HG03378 (cell line): ENCODE measurements at regions not wholly inside any gene's neighbourhood (a gene's known extent, or its start where the extent isn't known, plus 50 kb on each side); places are given as distances from the start of the nearest gene placed in this dataset.

Experiments used
- ATAC-seq: cut with Tn5 transposase; IDR thresholded peaks from one replicate; pipeline ENCODE4 v1.9.1; 2021; ENCODE audit warnings: mild to moderate bottlenecking, moderate library complexity; ENCODE audit not compliant: unreplicated experiment

DNA sequence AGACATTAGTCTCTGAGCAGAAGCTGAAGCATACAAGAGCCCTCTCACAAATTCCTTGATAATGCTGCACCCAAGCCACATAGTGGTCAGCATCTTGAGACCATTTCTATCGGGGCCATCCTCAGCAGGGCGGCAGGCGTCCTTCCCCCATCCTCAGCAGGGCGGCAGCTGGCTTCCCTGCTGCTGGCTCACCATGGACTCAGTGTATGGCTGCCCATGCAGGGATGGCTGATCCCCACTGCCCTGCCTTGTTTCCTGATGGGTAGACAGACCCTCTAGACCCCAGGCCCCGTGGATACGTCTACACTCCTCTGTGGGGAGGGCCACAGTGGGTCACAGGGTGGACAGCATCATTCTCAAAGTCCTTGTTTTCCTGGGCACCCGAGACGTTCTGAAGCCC is 406.8 kb downstream of the TCERG1L start:
- ATAC-seq: no peak

DNA sequence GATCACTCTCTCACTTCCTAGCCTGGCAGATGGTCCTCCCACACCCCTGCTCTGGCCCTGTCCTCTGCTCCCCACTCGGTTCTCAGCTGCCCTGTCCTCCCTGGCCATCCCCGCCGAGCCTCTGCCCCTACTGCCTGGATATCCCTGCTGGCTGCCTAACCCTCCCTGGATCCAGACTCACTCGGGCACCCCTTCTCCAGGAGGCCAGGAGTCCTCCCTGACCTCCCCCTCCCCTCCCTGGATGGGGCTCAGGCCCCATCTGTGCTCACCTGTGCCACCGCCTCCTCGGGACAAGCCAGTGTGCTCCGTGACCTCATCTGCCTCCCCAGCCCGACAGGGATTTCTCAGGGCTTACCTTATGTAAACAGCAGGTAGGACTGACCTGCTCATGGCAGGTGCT is 406.1 kb downstream of the TCERG1L start:
- no peak for ATAC-seq

DNA sequence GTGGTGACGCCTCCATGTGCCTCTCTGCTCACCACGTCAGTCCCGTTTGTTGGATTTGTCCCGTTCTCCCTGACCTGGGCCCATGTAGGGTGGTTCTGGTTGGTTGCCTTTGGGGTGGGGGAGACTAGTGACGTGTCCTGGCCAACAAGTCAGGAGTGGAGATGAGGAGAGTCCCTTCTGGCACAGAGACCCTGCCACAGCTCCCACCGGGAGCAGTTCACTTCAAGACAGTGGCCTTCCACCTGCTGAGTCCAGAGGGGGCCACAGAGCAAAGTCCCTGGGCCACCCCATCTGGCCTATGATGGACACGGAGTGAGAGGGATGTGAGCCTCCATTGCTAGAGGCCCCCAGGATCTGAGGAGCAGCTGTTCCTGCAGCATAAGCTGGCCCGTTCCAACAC is 405.6 kb downstream of the TCERG1L start:
- no peak for ATAC-seq

- no peak for ATAC-seq
These were observed 400.7 kb downstream of the TCERG1L start for GRCh38 chr10:130910848-130911247.

GRCh38 chr10:130913844-130914243 is 397.7 kb downstream of the TCERG1L start:
- no peak for ATAC-seq

DNA sequence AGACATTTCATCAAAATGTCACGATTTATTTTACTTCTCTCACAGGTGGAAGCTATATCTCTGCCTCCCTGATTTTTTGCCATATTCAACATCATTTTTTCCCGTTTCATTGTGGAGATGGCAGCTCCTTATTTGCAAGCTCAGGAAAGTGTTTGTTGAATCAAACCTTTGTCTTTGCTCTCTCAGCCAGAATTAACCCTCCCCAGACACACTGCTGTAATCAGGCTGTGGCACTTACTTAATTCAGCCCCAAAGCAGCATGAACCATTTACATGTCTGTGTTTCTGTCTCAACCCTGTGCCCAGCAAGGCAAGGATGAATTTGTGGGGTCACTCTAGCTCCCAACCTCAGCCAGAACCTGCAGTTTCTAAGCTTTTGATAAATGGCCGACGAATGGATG is 397.2 kb downstream of the TCERG1L start:
- ATAC-seq: no peak

GRCh38 chr10:130915065-130915464 is 396.5 kb downstream of the TCERG1L start:
- no peak for ATAC-seq

- ATAC-seq: no peak
These were observed 390.1 kb downstream of the TCERG1L start for GRCh38 chr10:130921461-130921860.

- no peak for ATAC-seq
These were observed 389.5 kb downstream of the TCERG1L start for GRCh38 chr10:130921911-130922440.

DNA sequence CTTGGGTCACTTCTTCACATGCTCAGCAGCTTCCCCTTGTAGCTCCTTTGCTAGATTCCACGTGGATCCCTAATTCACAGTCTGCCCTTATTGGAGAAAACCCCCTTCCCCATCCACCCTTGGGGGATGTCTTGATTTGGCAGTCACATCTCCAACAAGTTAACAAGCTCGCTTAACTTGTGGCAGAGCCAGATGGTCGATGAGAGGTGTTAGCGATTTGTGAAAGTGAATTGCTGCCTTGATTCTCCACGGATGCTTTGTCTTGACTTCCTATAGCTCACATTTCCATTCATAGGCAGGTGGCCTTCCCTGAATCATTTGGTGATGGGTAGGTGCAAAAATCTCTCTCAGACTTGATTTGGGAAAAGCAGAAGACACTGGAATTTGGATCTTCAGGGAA is 387.9 kb downstream of the TCERG1L start:
- ATAC-seq: no peak

DNA sequence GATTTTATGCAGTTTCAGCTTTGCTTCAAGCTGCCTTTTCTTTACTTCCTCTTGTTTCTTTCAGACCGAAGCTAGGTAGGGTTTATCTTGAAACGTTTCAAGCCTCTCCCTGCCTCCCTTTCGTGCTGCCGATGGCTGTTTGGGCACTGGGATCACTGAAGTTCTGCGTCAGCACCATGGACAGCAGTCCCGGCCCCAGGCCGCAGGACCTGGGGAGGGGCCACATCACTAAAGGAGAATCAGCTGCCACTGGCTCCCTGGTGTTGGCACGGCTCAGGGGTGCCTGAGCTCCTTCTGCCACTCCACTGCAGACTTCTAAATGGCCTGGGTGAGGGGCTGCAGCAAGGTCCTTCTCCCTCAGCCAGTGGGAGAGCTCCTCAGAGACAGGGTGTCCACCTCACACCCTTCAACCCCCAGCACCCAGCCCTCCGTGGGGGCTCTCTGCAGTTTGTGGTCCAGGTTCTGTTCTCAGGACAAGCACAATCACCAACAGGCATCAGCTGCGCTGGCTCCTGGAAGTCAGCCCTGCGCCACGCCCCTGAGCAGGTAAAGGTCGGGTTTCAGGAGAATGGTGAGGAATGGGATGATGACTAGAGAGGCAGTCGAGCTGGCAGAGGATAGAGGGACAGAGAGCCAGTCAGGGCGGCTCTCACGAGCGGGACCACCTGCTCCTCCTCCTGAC is 387.2 kb downstream of the TCERG1L start:
- no peak for ATAC-seq

DNA sequence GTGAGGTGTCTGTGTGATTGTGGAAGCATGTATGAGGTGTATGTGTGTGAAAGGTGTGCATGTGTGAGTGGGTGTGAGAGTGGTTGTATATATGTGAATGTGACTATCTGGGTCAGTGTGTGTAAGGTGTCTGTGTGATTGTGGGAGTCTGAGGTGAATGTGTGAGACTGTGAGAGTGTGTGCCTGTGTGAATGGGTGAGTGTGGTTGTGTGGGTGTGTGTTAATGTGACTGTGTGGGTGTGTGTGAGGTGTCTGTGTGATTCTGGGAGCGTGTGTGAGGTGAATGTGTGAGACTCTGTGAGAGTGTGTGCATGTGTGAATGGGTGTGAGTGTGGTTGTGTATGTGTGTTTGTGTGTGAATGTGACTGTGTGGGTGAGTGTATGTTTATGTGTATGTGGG is 385.1 kb downstream of the TCERG1L start:
- no peak for ATAC-seq

DNA sequence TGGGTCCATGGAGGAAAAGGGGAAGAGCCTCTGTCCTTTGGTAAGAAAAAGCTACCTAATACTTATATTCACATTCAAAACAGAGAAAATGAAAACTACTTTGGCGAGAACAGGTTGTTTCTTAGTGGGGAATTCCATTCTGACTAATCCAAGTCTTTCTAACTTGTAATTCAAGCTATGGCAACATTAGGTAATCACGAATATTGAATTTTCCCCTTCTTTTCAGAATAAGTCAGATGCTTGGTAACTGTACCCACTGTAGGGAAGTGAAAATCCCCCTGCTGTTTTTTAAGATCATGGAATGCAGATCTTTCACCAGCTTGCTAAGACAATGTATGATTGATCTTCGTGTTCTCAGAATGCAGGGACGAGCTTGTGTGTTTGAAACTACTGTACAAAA is 384.4 kb downstream of the TCERG1L start:
- no peak for ATAC-seq

GRCh38 chr10:130928306-130928705 is 383.2 kb downstream of the TCERG1L start:
- ATAC-seq: no peak

DNA sequence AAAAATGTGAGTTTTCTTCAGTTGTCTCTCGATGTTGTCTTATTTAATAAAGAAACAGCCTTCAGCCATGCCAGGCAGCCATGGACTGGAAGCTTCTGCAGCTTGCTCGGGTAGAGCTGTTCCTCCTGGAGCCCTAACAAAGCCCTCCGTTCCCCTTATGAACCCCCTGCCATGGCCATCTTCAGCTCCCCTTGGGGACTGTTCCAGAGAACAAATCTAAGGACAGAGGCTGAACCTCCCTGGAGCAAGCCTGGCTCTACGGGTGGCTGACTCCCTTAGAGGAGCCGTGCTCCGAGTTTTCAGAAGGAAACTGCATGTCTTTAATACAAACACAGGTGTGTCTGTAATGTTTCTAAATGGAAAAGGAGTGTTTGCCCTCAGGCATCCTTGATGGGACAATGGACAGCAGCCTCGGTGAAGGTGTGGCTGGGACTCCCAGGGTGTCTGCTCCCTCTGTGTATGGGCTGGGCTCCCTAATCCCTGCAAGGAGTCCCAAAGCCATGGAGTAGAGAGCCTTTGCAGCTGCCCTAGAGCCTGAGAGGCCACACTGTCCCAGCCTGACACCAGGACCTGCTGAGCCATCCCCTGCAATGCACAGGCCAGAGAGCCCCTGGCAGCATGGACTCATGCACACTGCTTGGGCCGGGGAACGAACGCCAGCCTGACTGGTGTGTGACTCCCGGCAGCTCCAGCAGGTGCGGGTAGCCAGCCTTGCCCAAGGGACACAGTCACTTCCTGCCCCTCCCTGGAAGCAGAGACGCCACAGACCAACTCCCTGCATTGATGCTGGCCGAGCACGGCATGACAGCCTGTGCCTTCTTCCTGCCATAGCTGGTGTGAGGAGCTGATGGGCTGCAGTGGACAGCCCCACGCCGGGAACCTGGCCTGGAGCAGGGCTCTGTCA is 381.8 kb downstream of the TCERG1L start:
- ATAC-seq: no peak

GRCh38 chr10:130930821-130931220 is 380.7 kb downstream of the TCERG1L start:
- ATAC-seq: no peak

GRCh38 chr10:130931256-130931655 is 380.3 kb downstream of the TCERG1L start:
- ATAC-seq: no peak

GRCh38 chr10:130932326-130933007 is 379.1 kb downstream of the TCERG1L start:
- ATAC-seq: no peak

DNA sequence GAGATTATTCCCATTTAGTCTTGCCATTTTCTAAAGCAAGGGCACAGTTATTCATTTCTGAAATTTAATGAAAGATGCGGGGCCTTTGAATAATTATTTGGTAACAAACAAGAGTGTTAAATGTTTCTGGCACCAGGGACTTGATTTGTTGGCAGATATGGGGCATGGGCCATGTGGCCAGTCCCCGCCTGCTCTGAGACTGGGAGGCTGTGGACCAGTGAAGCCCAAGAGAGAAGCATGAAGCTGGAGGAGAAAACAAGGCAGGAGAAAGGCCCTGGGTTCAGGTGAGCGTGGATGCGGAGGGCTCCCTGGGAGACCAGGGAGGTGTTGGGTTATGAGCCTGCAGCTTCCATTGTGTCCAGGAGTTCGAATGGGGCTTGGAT is 378.5 kb downstream of the TCERG1L start:
- ATAC-seq: no peak

DNA sequence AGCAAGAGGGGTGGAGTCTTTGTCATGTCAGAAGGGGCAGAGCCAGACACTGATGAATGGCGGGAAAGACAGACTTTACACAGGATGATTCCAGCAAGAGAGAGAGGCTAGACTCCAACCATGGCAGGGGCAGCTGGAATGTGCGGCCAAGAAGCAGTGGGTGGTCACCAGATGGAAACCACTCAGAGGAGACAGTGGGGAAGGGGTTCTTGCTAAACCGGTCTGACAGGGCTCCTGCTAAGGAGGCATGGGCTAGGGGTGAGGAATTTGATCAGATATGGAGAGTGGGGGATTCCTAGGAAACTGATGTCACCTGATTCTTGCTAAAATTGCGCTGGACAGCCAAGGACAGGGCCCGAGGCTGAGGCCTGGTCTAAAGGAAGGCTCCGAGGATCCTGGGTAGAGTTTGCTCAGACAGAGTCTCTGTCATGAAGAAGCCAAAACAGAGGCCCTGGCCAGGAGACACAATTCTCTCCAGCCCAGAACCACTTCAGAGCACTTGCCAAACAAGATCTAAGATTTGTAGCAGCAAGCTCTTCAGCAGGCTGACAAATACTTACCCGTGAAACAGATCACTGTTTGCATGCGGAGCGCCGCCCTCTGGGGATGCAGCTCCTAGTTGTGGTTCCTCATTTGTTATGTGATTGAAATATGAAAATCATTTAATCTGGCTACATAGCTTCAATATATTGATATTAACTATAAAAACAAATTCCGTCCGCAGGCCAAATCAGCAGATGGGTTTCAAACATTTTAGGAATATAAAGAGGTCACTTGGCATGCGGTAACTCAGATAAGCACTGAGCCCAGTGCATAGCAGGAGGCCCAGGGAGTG is 377.0 kb downstream of the TCERG1L start:
- ATAC-seq: no peak

DNA sequence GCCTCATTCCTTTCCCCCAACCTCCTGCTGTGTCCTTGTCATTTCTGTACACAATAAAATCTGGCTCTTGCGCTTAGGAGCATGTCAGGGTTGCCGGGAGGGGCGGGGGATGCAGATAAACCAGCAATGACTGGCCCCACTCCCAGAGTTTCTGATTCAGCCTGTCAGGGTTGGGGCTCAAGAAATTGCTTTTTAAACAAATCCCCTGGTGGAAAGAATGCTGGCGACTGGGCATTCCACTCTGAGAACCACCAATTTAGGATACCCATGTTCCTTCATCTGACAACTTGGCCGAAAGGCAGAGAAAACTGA is 376.4 kb downstream of the TCERG1L start:
- ATAC-seq: no peak
